Lower leg skin (tissue), 3 donors: ENCODE measurements at regions not wholly inside any gene's neighbourhood (a gene's known extent, or its start where the extent isn't known, plus 50 kb on each side); places are given as distances from the start of the nearest gene placed in this dataset.

Experiments
- POLR2A ChIP-seq, 2 donors: fragments of 450-650 bp; IDR thresholded peaks; one replicate each; pipeline ENCODE4 v1.6.1; 2016 to 2017; ENCODE audit warnings: antibody characterized with exemption in 2 of 2, mild to moderate bottlenecking in 1 of 2, moderate library complexity in 1 of 2
- TF ChIP-seq, protein P1 (sequence below), 3 donors: fragments of 450-650 bp; IDR thresholded peaks; one replicate each; pipeline ENCODE4 v1.5.1; 2016; ENCODE audit warnings: antibody characterized with exemption in 3 of 3, mild to moderate bottlenecking in 3 of 3, moderate library complexity in 2 of 3

DNA sequence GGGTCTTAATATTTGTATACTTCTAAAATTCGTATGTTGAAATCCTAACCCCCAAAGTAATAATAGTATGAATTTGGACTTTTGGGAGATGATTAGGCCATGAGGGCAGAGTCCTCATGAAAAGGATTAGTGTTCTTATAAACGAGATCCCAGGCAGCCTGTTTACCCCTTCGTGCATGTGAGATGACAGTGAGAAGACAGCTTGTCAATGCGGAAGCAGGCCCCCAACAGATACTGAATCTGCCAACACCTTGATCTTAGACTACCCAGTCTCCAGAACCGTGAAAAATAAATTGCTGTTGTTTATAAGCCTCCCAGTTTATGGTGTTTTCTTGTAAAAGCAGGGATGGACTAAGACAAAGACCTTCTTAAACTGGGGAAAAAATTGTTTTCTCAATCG, 714.2 kb downstream of the SI start:
- TF ChIP-seq, protein P1, sequence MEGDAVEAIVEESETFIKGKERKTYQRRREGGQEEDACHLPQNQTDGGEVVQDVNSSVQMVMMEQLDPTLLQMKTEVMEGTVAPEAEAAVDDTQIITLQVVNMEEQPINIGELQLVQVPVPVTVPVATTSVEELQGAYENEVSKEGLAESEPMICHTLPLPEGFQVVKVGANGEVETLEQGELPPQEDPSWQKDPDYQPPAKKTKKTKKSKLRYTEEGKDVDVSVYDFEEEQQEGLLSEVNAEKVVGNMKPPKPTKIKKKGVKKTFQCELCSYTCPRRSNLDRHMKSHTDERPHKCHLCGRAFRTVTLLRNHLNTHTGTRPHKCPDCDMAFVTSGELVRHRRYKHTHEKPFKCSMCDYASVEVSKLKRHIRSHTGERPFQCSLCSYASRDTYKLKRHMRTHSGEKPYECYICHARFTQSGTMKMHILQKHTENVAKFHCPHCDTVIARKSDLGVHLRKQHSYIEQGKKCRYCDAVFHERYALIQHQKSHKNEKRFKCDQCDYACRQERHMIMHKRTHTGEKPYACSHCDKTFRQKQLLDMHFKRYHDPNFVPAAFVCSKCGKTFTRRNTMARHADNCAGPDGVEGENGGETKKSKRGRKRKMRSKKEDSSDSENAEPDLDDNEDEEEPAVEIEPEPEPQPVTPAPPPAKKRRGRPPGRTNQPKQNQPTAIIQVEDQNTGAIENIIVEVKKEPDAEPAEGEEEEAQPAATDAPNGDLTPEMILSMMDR (IDR thresholded peaks at IDR 0.05) = no peak
- no peak for TF ChIP-seq POLR2A (IDR thresholded peaks at IDR 0.05)
